GM18868 (cell line): ENCODE measurements at regions not wholly inside any gene's neighbourhood (a gene's known extent, or its start where the extent isn't known, plus 50 kb on each side); places are given as distances from the start of the nearest gene placed in this dataset.
"Not testable (repeated sequence)": the region's sequence is repeated elsewhere in the genome, so short reads cannot be mapped to it uniquely, and the experiment has no call there.

Source experiments
- ATAC-seq: cut with Tn5 transposase; IDR thresholded peaks from one replicate; pipeline ENCODE4 v1.9.1; 2021; ENCODE audit warnings: mild to moderate bottlenecking, moderate library complexity; ENCODE audit not compliant: unreplicated experiment

GRCh38 chr6:93713974-93714373 lies 294.6 kb upstream of the EPHA7 start:
- no peak for ATAC-seq

GRCh38 chr6:93703431-93703830 lies 284.1 kb upstream of the EPHA7 start:
- ATAC-seq: no peak

GRCh38 chr6:93701526-93701925 lies 282.2 kb upstream of the EPHA7 start:
- ATAC-seq: no peak

- no peak for ATAC-seq
Measured at GRCh38 chr6:93685494-93685893, 266.1 kb upstream of the EPHA7 start.

- no peak for ATAC-seq
Measured at GRCh38 chr6:93684339-93684738, 265.0 kb upstream of the EPHA7 start.

- ATAC-seq: no peak
Measured at GRCh38 chr6:93679836-93680235, 260.5 kb upstream of the EPHA7 start.

- ATAC-seq: no peak
Measured at GRCh38 chr6:93678841-93679454, 259.6 kb upstream of the EPHA7 start.

GRCh38 chr6:93677264-93677965 lies 258.1 kb upstream of the EPHA7 start:
- ATAC-seq: no peak

GRCh38 chr6:93676581-93676980 lies 257.2 kb upstream of the EPHA7 start:
- ATAC-seq: no peak

GRCh38 chr6:93675856-93676417 lies 256.6 kb upstream of the EPHA7 start:
- ATAC-seq: no peak

- ATAC-seq: no peak
Measured at GRCh38 chr6:93663111-93663510, 243.8 kb upstream of the EPHA7 start.

- no peak for ATAC-seq
Measured at GRCh38 chr6:93654548-93654947, 235.2 kb upstream of the EPHA7 start.

GRCh38 chr6:93644611-93645010 lies 225.3 kb upstream of the EPHA7 start:
- no peak for ATAC-seq

GRCh38 chr6:93639126-93639525 lies 219.8 kb upstream of the EPHA7 start:
- ATAC-seq: no peak

GRCh38 chr6:93636987-93637664 lies 217.8 kb upstream of the EPHA7 start:
- not testable (repeated sequence) for ATAC-seq

GRCh38 chr6:93624408-93624807 lies 205.0 kb upstream of the EPHA7 start:
- ATAC-seq: no peak

- ATAC-seq: no peak
Measured at GRCh38 chr6:93621442-93621841, 202.1 kb upstream of the EPHA7 start.

GRCh38 chr6:93604951-93605350 lies 185.6 kb upstream of the EPHA7 start:
- ATAC-seq: no peak

GRCh38 chr6:93592417-93592816 lies 173.1 kb upstream of the EPHA7 start:
- no peak for ATAC-seq

- ATAC-seq: no peak
Measured at GRCh38 chr6:93586306-93586705, 166.9 kb upstream of the EPHA7 start.

GRCh38 chr6:93584300-93584699 lies 164.9 kb upstream of the EPHA7 start:
- ATAC-seq: no peak

- ATAC-seq: no peak
Measured at GRCh38 chr6:93581371-93581770, 162.0 kb upstream of the EPHA7 start.
